ENCODE measurements at regions not wholly inside any gene's neighbourhood (a gene's known extent, or its start where the extent isn't known, plus 50 kb on each side); places are given as distances from the start of the nearest gene placed in this dataset.

GRCh38 chr17:6187836-6188235 is 117.7 kb downstream of the WSCD1 start (continued):
- TF ChIP-seq BHLHE40 (IDR thresholded peaks at IDR 0.05; ENCODE audit: low read depth, low read length), result no peak

- Histone ChIP-seq H2BK120ac (ENCODE audit: low read depth, low read length) (no peak overlapping the region), H3K4me3 (ENCODE audit: insufficient read depth, low read depth, low read length) (no peak overlapping the region), H3K4ac (ENCODE audit: low read depth, low read length) (no peak overlapping the region), H3K27ac (ENCODE audit: insufficient read depth, low read length) (no peak overlapping the region), H4K8ac (ENCODE audit: low read depth in 2 of 2, low read length in 2 of 2) (no peak overlapping the region), H3K9me3 (ENCODE audit: control insufficient read depth, insufficient read depth, low read length) (peaks cover 9% of the 10 kb centered on the region), H3K9ac (ENCODE audit: low read depth, low read length) (no peak overlapping the region), H4K91ac (ENCODE audit: insufficient read depth, low read depth, low read length) (no peak overlapping the region), H3K79me1 (ENCODE audit: low read depth in 1 of 2, low read length in 2 of 2) (no peaks in the 10 kb centered on the region), H2BK20ac (ENCODE audit: low read depth, low read length) (no peak overlapping the region), H2AK5ac (ENCODE audit: low read depth, low read length) (no peak overlapping the region), H3K27me3 (ENCODE audit: control insufficient read depth, insufficient read depth, low read length) (no peaks in the 10 kb centered on the region), H4K20me1 (ENCODE audit: insufficient read depth, low read length) (no peaks in the 10 kb centered on the region), H3K23ac (ENCODE audit: low read depth, low read length) (no peak overlapping the region), H3K36me3 (ENCODE audit: control insufficient read depth, insufficient read depth, low read length) (no peaks in the 10 kb centered on the region), H3K4me1 (ENCODE audit: control insufficient read depth, insufficient read depth, low read length) (no peaks in the 10 kb centered on the region), H3K4me2 (ENCODE audit: low read depth, low read length) (no peak overlapping the region), H3K18ac (ENCODE audit: low read depth, low read length) (no peak overlapping the region), H2AK9ac (replicated peaks; ENCODE audit: low read depth, low read length, poor library complexity) (no peak overlapping the region), H2BK15ac (ENCODE audit: low read depth, low read length) (no peak overlapping the region), H3K14ac (replicated peaks; ENCODE audit: low read depth, low read length) (no peak overlapping the region), H3K56ac (ENCODE audit: extremely low read depth, insufficient read depth, low read length) (no peak overlapping the region), H4K5ac (ENCODE audit: low read depth, low read length) (no peak overlapping the region), H2BK5ac (ENCODE audit: low read depth, low read length, poor library complexity, severe bottlenecking) (no peak overlapping the region), H2AFZ (replicated peaks; ENCODE audit: low read length, poor library complexity) (no peak overlapping the region), H3K9me1 (ENCODE audit: insufficient read depth, low read length) (no peaks in the 10 kb centered on the region)
- POLR2A ChIA-PET (ENCODE audit: unreplicated experiment), result no interaction called here
- no peak for DNase-seq
- ATAC-seq (ENCODE audit: low read depth), result no peak
- dilution Hi-C loops (cut with HindIII; ENCODE audit: low sequenced_read_pairs, unreplicated experiment) (no loop called here), in situ Hi-C loops (cut with MboI; ENCODE audit: low sequenced_read_pairs) (loop anchor here (25.0 kb wide), 1 partner anchor 225 kb away; no protein-coding TSS in a partner anchor), intact Hi-C loops (cut with micrococcal nuclease) (no loop called here)
- no CpG with 5 or more reads among the region's 1 CpG for WGBS, 2 experiments (ENCODE audit: extremely low coverage in 2 of 2, insufficient read length in 1 of 2)
- CTCF ChIA-PET, result no interaction called here
- TF ChIP-seq BHLHE40 (IDR thresholded peaks at IDR 0.05; ENCODE audit: low read depth, low read length) (no peak), RFX5 (IDR thresholded peaks at IDR 0.05; ENCODE audit: low read depth, low read length) (no peak), SMC3 (IDR thresholded peaks at IDR 0.05; ENCODE audit: low read depth, low read length) (no peak), ELK1 (IDR thresholded peaks at IDR 0.05; ENCODE audit: borderline replicate concordance, low read depth, low read length) (no peak), POLR2A (IDR thresholded peaks at IDR 0.05; ENCODE audit: low read depth, low read length) (no peak), MAFK (IDR thresholded peaks at IDR 0.05; ENCODE audit: low read depth, low read length) (no peak), CHD1 (IDR thresholded peaks at IDR 0.05; ENCODE audit: low read depth, low read length) (no peak), CEBPB (IDR thresholded peaks at IDR 0.05; ENCODE audit: low read depth, low read length) (no peak), MAZ (IDR thresholded peaks at IDR 0.05; ENCODE audit: borderline replicate concordance, low read depth, low read length) (no peak), RCOR1 (IDR thresholded peaks at IDR 0.05; ENCODE audit: insufficient replicate concordance, low read length) (no peak), RAD21 (IDR thresholded peaks at IDR 0.05; ENCODE audit: low read length) (no peak), CTCF (conservative IDR thresholded peaks at IDR 0.05; ENCODE audit: low read depth, low read length) (no peak), NFE2L2 (IDR thresholded peaks at IDR 0.05; ENCODE audit: low read depth, low read length) (no peak), MXI1 (IDR thresholded peaks at IDR 0.05; ENCODE audit: borderline replicate concordance, low read depth, low read length) (no peak), FOS (IDR thresholded peaks at IDR 0.05; ENCODE audit: low read depth, low read length) (no peak)
- TF ChIP-seq, protein P1, sequence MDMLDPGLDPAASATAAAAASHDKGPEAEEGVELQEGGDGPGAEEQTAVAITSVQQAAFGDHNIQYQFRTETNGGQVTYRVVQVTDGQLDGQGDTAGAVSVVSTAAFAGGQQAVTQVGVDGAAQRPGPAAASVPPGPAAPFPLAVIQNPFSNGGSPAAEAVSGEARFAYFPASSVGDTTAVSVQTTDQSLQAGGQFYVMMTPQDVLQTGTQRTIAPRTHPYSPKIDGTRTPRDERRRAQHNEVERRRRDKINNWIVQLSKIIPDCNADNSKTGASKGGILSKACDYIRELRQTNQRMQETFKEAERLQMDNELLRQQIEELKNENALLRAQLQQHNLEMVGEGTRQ (IDR thresholded peaks at IDR 0.05; ENCODE audit: low read depth, low read length), result no peak
- no TSS peak for BruUV-seq (replicated peaks)
Measured at GRCh38 chr17:6186998-6187397, 116.8 kb downstream of the WSCD1 start.

Measured in IMR-90 (cell line).